Non-pigmented ciliary epithelial cell (primary cell): ENCODE measurements at regions not wholly inside any gene's neighbourhood (a gene's known extent, or its start where the extent isn't known, plus 50 kb on each side); places are given as distances from the start of the nearest gene placed in this dataset.

Source experiments
- DNase-seq: peaks from one replicate; pipeline ENCODE4 v3.0.0-alpha.2; 2010; ENCODE audit warnings: low read depth

- DNase-seq: no peak
Observed at GRCh38 chr18:78679613-78680260, 299.9 kb upstream of the SALL3 start.

GRCh38 chr18:78681396-78681795, 298.2 kb upstream of the SALL3 start:
- DNase-seq: no peak

GRCh38 chr18:78681934-78682333, 297.7 kb upstream of the SALL3 start:
- DNase-seq: no peak

- DNase-seq: no peak
Observed at GRCh38 chr18:78682716-78683115, 296.9 kb upstream of the SALL3 start.

DNA sequence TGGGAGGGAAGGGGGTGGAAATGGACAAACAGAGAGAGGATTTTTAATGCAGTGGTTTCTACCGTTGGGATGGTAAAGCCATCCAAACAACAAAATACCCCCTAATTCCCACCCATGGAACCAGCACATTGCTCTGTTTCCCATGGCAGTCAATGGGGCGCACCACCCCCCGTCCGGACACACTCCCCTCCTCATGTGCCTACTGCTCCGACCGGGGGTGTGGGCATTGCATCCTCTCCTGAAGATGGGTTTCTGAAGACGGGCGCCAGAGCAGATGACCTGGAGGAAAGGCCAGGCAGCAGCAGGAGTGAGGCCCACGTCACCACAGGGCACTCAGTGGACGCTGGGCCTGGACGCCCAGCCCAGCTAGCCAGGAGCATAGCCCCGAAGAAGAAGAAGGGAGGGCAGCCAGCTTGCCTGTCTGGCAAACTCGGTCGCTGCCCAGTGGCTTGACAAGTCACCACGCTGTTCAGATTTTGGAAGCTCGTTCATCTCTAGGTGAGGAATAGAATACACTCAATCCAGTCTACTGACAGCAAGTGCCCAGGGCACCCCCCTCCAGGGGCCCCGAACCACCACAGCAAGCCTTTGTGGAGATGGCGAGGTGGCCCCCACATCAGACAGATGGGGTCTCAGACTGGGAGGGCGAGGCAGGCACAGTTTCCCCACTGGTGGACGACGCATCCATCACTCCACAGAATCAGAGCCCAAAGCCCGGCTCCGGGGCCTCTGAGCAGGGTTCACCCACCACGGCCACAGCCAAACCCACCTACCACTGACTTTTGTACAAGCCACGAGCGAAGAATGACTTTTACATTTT, 296.2 kb upstream of the SALL3 start:
- no peak for DNase-seq

DNA sequence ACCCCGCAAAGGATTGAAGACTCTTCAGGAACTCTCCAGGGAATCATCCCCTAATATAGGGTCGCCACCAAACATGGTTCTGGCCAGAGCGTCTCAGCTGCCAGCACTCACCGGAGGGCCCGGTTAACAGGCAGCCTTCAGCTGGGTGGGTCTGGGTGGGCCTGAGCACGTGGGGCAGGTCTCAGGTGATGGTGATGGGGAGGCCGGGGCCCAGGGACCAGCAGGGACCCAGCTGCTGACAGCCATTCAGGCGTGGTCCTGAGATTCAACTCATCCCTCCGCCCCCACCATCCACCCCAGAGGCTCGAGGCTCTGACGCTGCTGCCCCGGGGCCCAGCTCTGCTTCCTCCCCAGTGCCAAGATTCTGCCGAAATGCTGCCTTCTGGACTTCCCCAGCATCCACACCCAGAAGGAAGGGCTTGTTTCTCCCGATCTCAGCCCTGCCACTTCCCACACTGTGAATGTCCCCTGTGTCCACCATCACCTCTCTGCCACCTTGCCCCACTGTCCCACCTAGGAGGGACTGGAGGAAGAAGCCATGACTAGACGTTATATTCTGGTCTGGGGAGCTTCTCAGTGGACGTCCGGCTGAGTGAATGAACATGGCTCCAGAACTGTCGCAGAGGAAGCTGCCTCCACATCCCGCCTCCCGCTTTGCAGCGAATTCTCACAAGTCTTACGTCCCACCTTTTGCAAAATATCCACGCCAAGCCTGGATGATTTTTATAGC, 294.2 kb upstream of the SALL3 start:
- DNase-seq: no peak

- DNase-seq: no peak
Observed at GRCh38 chr18:78685980-78686530, 293.6 kb upstream of the SALL3 start.

DNA sequence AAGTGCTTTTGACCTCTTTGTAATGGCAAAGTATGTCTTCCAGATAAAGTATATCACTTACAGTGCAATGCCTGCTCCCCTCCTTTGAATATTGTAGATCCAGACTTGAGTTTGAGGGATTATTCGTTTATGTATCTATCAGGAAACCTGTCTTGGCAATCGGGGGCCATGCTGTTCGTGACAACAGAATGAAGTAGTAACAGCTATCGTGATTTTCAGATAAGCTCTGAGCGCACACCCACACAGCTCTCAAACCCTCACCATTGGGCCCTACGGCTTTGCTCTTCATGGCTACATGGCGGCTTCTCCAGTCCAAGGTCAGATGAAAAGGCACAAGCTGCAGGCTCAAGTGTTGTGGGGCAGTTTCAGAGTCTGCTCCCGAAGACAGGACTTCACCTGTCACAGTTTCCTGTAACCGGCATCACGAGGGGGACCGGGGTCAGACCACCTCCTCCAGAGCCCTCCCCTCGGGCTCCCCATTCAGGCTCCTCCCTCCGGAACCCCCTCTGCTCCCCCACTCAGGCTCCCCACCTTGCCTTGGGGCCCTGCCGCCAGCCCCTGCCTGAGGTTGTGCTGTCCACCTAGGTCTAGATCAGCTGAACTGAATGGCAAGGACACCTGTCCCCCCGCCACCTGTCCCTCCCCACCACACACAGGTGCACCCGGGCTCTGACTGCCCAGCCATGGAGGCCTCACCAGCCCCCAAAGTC, 292.5 kb upstream of the SALL3 start:
- no peak for DNase-seq

GRCh38 chr18:78687736-78688135, 291.9 kb upstream of the SALL3 start:
- no peak for DNase-seq

GRCh38 chr18:78688249-78688648, 291.4 kb upstream of the SALL3 start:
- no peak for DNase-seq

- no peak for DNase-seq
Observed at GRCh38 chr18:78688916-78689315, 290.7 kb upstream of the SALL3 start.

DNA sequence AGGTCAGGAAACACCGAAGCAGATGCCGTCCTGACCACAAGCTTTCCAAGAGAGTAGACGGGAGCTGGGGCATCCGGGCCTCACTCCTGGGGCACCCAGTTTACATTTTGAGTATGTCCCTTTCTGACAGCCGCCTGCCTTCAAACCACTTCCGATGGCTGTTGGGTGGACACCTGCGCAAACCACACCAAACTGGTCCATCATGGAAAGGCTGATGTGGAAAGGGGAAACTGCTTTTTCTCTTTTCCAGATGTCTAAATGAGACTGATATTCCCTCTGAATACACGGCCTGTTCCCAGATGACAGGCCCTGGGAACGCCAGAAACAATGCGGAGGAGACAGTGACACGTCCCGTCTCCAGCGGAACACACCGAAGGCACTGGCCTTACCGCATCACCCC, 290.0 kb upstream of the SALL3 start:
- no peak for DNase-seq

DNA sequence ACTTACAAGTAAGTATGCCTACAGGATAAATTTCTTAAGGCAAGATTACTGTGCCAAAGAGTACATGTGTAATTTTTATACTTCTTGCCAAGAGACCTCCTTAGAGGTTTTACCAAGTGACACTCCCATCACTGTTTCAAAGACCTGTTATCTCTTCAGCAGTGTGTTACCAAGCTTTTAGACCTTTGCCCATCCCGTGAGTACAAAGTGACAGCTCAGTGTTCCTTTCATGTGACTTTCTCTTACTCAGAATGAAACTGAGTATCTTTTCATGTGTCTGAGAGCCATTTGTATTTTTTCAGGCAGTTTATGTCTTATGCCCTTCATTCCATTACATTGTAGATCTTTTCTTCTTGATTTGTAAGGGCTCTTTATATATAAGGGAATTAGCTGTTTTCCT, 287.5 kb upstream of the SALL3 start:
- no peak for DNase-seq

- no peak for DNase-seq
Observed at GRCh38 chr18:78693429-78693828, 286.2 kb upstream of the SALL3 start.

- DNase-seq: no peak
Observed at GRCh38 chr18:78696698-78697435, 282.8 kb upstream of the SALL3 start.

DNA sequence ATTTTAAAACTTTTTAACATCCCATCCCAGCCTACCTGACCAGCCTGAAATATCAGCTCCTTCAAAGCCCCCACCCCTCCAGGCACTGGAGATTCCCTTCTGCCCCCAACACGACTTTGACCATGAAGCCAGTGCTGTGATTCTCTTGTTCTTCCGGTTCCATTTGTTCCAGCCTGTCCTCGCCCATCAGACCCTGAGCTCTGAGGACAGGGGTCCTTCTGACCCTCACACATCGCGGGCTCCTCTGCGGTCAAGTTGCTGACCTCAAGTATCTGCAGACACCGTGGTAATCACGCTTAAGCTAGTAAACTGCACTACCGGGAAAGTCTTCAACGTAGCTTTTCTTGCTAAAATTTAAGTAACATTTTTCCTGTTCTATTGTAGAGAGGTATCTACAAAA, 282.2 kb upstream of the SALL3 start:
- DNase-seq: no peak

DNA sequence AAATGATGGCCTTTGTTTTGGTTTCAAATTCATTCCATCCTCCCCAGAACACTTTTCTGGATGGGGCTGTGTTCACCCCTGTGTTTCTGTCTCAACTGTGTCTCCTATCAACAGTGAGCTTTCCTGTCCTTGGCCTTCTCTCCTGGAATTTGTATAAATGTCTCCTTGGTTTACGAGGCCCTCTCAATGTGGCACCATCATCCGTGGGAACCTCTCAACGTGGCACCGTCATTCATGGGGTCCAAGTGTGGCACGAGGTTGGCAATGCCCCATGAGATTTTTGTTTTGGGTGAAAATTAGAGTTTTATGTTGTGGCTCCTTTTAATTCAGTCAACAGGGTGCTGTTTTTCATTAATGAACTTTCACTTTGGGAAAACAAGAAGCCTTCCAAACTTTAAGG, 280.7 kb upstream of the SALL3 start:
- DNase-seq: no peak

DNA sequence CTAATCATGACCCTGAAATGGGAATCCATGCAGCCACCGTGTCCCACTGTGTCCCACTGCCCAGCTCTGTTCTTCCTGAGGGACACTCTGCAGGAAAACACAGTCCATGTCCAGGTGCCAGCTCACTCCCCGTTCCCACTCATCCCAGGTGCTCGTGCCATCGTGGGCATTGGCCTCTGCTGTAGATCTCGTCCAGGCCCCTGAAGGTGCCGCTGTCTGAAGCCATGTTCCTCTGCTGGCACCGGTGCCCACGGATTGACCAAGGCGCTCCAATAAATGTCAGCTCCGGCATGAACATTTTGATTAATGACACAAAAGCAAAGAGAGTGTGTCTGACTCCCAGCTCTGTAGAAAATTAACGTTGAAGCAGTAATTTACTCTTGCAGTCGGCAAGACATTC, 280.1 kb upstream of the SALL3 start:
- no peak for DNase-seq

DNA sequence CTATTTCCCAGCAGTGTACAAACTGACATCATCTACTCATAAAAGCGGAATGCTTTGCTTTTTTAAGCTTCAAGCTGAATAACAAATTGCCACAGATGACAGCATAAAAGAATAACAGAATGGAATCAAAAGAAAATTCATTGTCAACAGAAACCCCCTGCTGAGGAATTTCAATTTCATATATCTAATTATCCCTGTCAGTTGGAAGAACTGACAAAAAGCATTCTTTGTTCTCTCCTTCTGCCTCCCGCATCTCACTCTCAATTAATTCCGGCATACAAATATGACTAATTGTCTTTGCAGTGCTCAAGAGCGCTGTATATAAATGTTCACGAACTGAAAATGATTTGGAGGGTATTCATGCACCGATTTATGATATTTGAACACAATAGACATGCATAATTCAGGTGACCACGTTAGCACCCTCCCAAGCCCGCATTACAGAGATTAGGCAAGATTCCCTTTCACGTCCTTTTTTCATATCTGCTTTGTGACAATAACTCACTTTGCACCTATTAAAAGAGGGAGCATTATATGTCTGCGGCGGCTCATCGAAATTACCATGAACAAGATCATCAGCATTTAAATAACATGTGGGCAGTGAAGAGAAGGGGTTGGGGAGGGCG, 277.7 kb upstream of the SALL3 start:
- no peak for DNase-seq

GRCh38 chr18:78703291-78703690, 276.3 kb upstream of the SALL3 start:
- DNase-seq: no peak

DNA sequence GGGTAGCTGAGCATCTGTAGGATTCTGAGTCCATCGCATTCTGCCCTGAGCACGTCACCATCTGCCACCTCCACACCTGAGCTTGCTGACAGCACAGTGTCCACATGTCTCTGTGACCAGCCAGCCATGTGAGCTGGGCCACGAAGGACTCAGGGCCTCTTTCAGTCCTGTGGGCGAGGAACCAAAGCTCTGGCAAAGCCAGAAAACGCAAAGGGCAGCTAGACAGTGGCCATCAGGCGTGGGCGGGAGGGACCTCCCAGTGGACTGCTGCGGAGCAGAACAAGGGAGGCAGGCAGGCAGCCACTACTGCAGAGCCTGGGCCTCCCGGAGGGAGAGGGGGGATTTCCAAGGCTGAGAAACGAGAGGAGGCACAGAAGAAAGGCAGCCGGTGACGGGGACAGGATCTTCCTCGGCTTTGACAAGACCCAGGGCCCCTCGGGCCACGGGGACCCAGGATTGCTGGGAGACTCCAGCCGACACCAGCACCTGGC, 274.6 kb upstream of the SALL3 start:
- DNase-seq: no peak
